HG02938 (cell line): ENCODE measurements at regions not wholly inside any gene's neighbourhood (a gene's known extent, or its start where the extent isn't known, plus 50 kb on each side); places are given as distances from the start of the nearest gene placed in this dataset.

Experiments
- ATAC-seq: cut with Tn5 transposase; IDR thresholded peaks from one replicate; pipeline ENCODE4 v1.9.1; 2021; ENCODE audit warnings: mild to moderate bottlenecking, moderate library complexity; ENCODE audit not compliant: unreplicated experiment

GRCh38 chr14:29030970-29031369 is 264.4 kb downstream of the FOXG1 start:
- ATAC-seq, result no peak

GRCh38 chr14:29035134-29035533 is 268.5 kb downstream of the FOXG1 start:
- ATAC-seq, result no peak

GRCh38 chr14:29037411-29037810 is 270.8 kb downstream of the FOXG1 start:
- ATAC-seq, result no peak

- ATAC-seq, result no peak
These were observed 272.6 kb downstream of the FOXG1 start for GRCh38 chr14:29039171-29039570.

GRCh38 chr14:29042551-29042950 is 276.0 kb downstream of the FOXG1 start:
- ATAC-seq, result no peak

GRCh38 chr14:29043737-29044136 is 277.1 kb downstream of the FOXG1 start:
- ATAC-seq, result no peak

GRCh38 chr14:29045237-29045636 is 278.6 kb downstream of the FOXG1 start:
- no peak for ATAC-seq

- ATAC-seq, result no peak
These were observed 287.5 kb downstream of the FOXG1 start for GRCh38 chr14:29054119-29054518.

GRCh38 chr14:29056041-29056566 is 289.5 kb downstream of the FOXG1 start:
- no peak for ATAC-seq

GRCh38 chr14:29061702-29062101 is 295.1 kb downstream of the FOXG1 start:
- no peak for ATAC-seq

GRCh38 chr14:29062466-29062865 is 295.9 kb downstream of the FOXG1 start:
- ATAC-seq, result no peak

- no peak for ATAC-seq
These were observed 296.4 kb downstream of the FOXG1 start for GRCh38 chr14:29062976-29063375.

GRCh38 chr14:29064305-29064900 is 297.8 kb downstream of the FOXG1 start:
- no peak for ATAC-seq

- no peak for ATAC-seq
These were observed 302.6 kb downstream of the FOXG1 start for GRCh38 chr14:29069228-29069627.

GRCh38 chr14:29075761-29076160 is 309.2 kb downstream of the FOXG1 start:
- ATAC-seq, result no peak

- ATAC-seq, result no peak
These were observed 311.3 kb downstream of the FOXG1 start for GRCh38 chr14:29077916-29078315.

- ATAC-seq, result no peak
These were observed 312.4 kb downstream of the FOXG1 start for GRCh38 chr14:29078810-29079522.

- no peak for ATAC-seq
These were observed 319.0 kb downstream of the FOXG1 start for GRCh38 chr14:29085546-29085945.

GRCh38 chr14:29089849-29090248 is 323.3 kb downstream of the FOXG1 start:
- no peak for ATAC-seq

- no peak for ATAC-seq
These were observed 325.5 kb downstream of the FOXG1 start for GRCh38 chr14:29092121-29092520.

- ATAC-seq, result no peak
These were observed 330.9 kb downstream of the FOXG1 start for GRCh38 chr14:29097476-29097875.

GRCh38 chr14:29098656-29099055 is 332.1 kb downstream of the FOXG1 start:
- ATAC-seq, result no peak
